Breast epithelium (tissue), 4 donors: ENCODE measurements at regions not wholly inside any gene's neighbourhood (a gene's known extent, or its start where the extent isn't known, plus 50 kb on each side); places are given as distances from the start of the nearest gene placed in this dataset.
"Not testable (repeated sequence)": the region's sequence is repeated elsewhere in the genome, so short reads cannot be mapped to it uniquely, and the experiment has no call there.

Experiments used
- DNase-seq, 2 donors: peaks; one replicate each; pipeline ENCODE4 v3.0.0-alpha.2; 2019; ENCODE audit warnings: low spot score in 2 of 2
- H3K27ac ChIP-seq, 2 donors: fragments of 200-600 bp; sonication (generic) in 1 of 2; one replicate each; pipeline ENCODE4 v1.5.1; 2016 to 2019; ENCODE audit warnings: mild to moderate bottlenecking in 1 of 2
- H3K27me3 ChIP-seq, 2 donors: fragments of 200-600 bp; sonication (generic) in 1 of 2; one replicate each; pipeline versions ENCODE4 v1.5.1 to v1.6.0; 2017 to 2019; ENCODE audit warnings: control low read depth in 1 of 2, mild to moderate bottlenecking in 1 of 2
- H3K36me3 ChIP-seq: fragments of 200-600 bp; one replicate; pipeline ENCODE4 v1.5.1; 2019
- H3K4me1 ChIP-seq, 2 donors: fragments of 200-600 bp; sonication (generic); one replicate each; pipeline ENCODE4 v1.5.1; 2016 to 2019; ENCODE audit warnings: control low read depth in 1 of 2
- H3K4me3 ChIP-seq, 3 donors: fragments of 200-600 bp; sonication (generic); 1 replicate in 2 of 3; 2 replicates in 1 of 3; pipeline ENCODE4 v1.5.1; 2016 to 2019; ENCODE audit warnings: mild to moderate bottlenecking in 3 of 3, moderate library complexity in 2 of 3
- H3K9me3 ChIP-seq, 2 donors: fragments of 200-600 bp; sonication (generic) in 1 of 2; one replicate each; pipeline ENCODE4 v1.5.1; 2016 to 2019; ENCODE audit warnings: control low read depth in 1 of 2
- POLR2A ChIP-seq: fragments of 450-650 bp; IDR thresholded peaks from one replicate; pipeline ENCODE4 v1.6.1; 2016; ENCODE audit warnings: antibody characterized with exemption, mild to moderate bottlenecking, moderate library complexity
- POLR2AphosphoS5 ChIP-seq, 3 donors: sonication (generic); formaldehyde crosslinking; IDR thresholded peaks; one replicate each; pipeline ENCODE4 v1.6.1; 2017; ENCODE audit warnings: antibody characterized with exemption in 3 of 3
- intact Hi-C: fragments of 100-400 bp; cut with DNase I; formaldehyde crosslinking; loops from one replicate; pipeline ENCODE4 v1.15.1; 2023; ENCODE audit warnings: low total_unique reads
- TF ChIP-seq, protein P1 (sequence below), 3 donors: fragments of 450-650 bp; IDR thresholded peaks; one replicate each; pipeline ENCODE4 v1.5.1; 2016 to 2017; ENCODE audit warnings: antibody characterized with exemption in 3 of 3, mild to moderate bottlenecking in 3 of 3, moderate library complexity in 3 of 3

GRCh38 chr3:176247191-176247590, 950.1 kb downstream of the TBL1XR1 start:
- H3K36me3 ChIP-seq = no peaks in the 10 kb centered on the region
- H3K4me1 ChIP-seq = no peaks in the 10 kb centered on the region
- no peak for DNase-seq
- no peaks in the 10 kb centered on the region for H3K27me3 ChIP-seq
- TF ChIP-seq POLR2A (no peak), POLR2AphosphoS5 (IDR thresholded peaks at IDR 0.05) (no peak)
- TF ChIP-seq, protein P1, sequence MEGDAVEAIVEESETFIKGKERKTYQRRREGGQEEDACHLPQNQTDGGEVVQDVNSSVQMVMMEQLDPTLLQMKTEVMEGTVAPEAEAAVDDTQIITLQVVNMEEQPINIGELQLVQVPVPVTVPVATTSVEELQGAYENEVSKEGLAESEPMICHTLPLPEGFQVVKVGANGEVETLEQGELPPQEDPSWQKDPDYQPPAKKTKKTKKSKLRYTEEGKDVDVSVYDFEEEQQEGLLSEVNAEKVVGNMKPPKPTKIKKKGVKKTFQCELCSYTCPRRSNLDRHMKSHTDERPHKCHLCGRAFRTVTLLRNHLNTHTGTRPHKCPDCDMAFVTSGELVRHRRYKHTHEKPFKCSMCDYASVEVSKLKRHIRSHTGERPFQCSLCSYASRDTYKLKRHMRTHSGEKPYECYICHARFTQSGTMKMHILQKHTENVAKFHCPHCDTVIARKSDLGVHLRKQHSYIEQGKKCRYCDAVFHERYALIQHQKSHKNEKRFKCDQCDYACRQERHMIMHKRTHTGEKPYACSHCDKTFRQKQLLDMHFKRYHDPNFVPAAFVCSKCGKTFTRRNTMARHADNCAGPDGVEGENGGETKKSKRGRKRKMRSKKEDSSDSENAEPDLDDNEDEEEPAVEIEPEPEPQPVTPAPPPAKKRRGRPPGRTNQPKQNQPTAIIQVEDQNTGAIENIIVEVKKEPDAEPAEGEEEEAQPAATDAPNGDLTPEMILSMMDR (IDR thresholded peaks at IDR 0.05) = no peak
- no peak overlapping the region for H3K4me3 ChIP-seq
- no peaks in the 10 kb centered on the region for H3K9me3 ChIP-seq
- intact Hi-C loops = no loop called here
- no peak overlapping the region for H3K27ac ChIP-seq

DNA sequence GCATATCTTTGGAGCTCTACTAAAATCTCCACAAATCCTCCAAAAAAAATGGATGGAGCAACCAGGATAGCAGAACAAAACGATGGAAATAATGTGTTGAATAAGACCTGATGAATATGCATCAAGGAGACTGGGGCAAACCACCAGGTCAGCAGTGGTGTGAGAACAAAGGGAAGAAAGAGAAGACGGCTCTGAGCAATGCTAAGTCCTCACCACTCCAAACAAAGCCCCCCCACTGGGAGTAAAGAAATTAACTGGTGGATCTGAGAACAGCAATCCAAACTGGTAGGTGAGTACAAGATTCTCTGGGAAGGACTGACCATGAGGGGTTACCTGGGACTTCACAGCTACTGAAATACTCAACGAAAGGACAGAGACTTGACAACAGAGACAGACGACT, 977.3 kb downstream of the TBL1XR1 start:
- Histone ChIP-seq H3K27me3 (no peaks in the 10 kb centered on the region), H3K4me3 (no peak overlapping the region), H3K4me1 (no peaks in the 10 kb centered on the region), H3K27ac (no peak overlapping the region), H3K36me3 (no peaks in the 10 kb centered on the region), H3K9me3 (no peaks in the 10 kb centered on the region)
- intact Hi-C loops = no loop called here
- TF ChIP-seq, protein P1 (IDR thresholded peaks at IDR 0.05) = no peak
- TF ChIP-seq POLR2A (no peak), POLR2AphosphoS5 (IDR thresholded peaks at IDR 0.05) (no peak)
- DNase-seq = no peak

DNA sequence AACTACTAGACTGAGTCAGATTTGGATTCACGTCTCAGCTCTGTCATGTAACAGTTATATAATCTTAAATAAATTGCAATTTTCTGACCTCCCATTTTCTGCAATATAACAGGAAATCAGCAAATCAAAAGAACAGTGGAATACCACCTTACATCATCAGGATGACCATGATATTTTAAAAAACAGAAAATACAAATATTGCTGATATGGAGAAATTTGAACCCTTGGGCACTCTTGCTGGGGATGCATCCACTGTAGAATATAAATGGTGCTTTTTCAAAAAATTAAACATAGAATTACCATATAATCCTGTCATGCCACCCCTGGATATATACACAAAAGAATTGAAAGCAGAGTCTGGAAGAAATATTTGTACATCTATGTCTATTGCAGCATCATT, 982.5 kb downstream of the TBL1XR1 start:
- Histone ChIP-seq H3K9me3 (no peaks in the 10 kb centered on the region), H3K36me3 (no peaks in the 10 kb centered on the region), H3K4me1 (no peaks in the 10 kb centered on the region), H3K27me3 (no peaks in the 10 kb centered on the region), H3K27ac (no peak overlapping the region), H3K4me3 (no peak overlapping the region)
- intact Hi-C loops = no loop called here
- DNase-seq = no peak
- TF ChIP-seq POLR2A (no peak), POLR2AphosphoS5 (IDR thresholded peaks at IDR 0.05) (no peak)
- TF ChIP-seq, protein P1 (IDR thresholded peaks at IDR 0.05) = no peak

DNA sequence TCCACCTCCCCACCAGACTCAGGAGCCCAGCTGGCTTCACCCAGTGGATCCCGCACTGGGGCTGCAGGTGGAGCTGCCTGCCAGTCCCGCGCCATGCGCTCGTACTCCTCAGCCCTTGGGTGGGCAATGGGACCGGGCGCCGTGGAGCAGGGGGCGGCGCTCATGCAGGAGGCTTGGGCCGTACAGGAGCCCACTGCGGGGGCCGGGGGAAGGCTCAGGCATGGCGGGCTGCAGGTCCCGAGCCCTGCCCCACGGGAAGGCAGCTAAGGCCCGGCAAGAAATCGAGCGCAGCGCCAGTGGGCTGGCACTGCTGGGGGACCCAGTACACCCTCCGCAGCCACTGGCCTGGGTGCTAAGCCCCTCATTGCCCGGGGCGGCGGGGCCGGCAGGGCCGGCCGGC, 984.0 kb downstream of the TBL1XR1 start:
- DNase-seq, H3K27me3 ChIP-seq, intact Hi-C loops, H3K4me3 ChIP-seq, H3K36me3 ChIP-seq, H3K4me1 ChIP-seq, H3K9me3 ChIP-seq, H3K27ac ChIP-seq: not testable (repeated sequence)

- TF ChIP-seq POLR2A (no peak), POLR2AphosphoS5 (IDR thresholded peaks at IDR 0.05) (no peak)
- TF ChIP-seq, protein P1 (IDR thresholded peaks at IDR 0.05) = no peak
- no peak for DNase-seq
- no peaks in the 10 kb centered on the region for H3K9me3 ChIP-seq
- no peak overlapping the region for H3K4me3 ChIP-seq
- intact Hi-C loops = no loop called here
- H3K27ac ChIP-seq = no peak overlapping the region
- H3K27me3 ChIP-seq = no peaks in the 10 kb centered on the region
- no peaks in the 10 kb centered on the region for H3K36me3 ChIP-seq
- H3K4me1 ChIP-seq = no peaks in the 10 kb centered on the region
These were observed 988.4 kb downstream of the TBL1XR1 start for GRCh38 chr3:176208915-176209314.

DNA sequence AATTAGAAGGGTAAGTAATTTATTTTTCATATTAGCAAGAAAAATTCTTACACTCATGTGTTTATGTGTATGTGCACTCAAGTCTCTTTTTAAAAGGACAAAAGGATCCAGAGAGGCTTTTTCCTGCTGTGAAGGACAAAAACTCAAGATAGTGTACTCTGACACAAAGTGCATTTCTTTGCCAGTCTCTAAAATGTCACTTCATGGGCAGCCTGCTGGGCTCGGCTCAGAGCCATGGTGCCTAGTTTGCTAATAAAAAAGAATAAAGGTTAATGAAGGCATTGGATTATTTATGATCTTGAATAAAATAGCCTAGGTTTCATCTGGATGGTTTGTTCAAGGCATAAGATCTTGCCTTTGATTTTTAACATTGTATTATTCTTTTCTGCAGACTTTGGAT, 989.0 kb downstream of the TBL1XR1 start:
- H3K27ac ChIP-seq = no peak overlapping the region
- H3K4me1 ChIP-seq = no peaks in the 10 kb centered on the region
- TF ChIP-seq POLR2A (no peak), POLR2AphosphoS5 (IDR thresholded peaks at IDR 0.05) (no peak)
- TF ChIP-seq, protein P1 (IDR thresholded peaks at IDR 0.05) = no peak
- intact Hi-C loops = no loop called here
- no peaks in the 10 kb centered on the region for H3K27me3 ChIP-seq
- no peak for DNase-seq
- H3K9me3 ChIP-seq = no peaks in the 10 kb centered on the region
- H3K4me3 ChIP-seq = no peak overlapping the region
- no peaks in the 10 kb centered on the region for H3K36me3 ChIP-seq
